ENCODE measurements at regions not wholly inside any gene's neighbourhood (a gene's known extent, or its start where the extent isn't known, plus 50 kb on each side); places are given as distances from the start of the nearest gene placed in this dataset.

DNA sequence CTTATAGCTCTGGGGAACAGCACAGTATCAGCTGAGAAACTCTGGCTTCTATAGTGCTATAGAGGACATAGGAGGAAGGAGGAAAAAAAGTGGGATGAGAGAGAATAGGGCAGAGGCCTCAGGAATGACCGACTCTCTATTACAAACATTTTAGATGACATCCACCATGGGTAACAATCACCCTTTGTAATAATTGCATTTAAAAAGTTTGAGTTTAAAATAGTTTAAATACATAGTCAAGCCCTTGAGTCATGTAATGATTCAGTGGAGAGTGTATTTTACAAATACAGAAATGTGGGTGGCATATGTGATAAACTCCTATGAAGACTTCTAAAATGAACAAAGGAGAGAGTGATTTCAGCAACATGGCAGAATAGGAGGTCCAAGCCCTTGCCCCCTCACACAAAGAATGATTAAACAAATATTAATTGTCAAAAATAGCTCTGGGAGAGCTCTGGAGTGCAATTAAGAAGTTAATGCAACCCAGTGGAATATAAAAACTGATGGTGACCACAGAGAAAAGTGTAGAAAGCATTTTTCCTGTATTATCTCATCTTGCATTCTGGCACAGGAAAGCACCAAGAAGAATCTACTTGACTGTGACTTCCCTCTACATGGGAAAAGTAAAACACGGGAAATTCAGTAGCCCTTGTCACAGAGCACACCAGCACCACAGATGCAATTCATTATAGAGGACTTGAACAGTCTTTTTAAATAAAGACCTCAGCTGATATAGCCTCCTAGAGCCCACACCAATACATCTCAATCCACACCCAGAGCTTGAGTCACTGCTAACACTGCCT lies 569.0 kb upstream of the SORCS1 start:
- Histone ChIP-seq H3K79me1 (ENCODE audit: low read depth, low read length) (no peaks in the 10 kb centered on the region), H3K18ac (ENCODE audit: extremely low read depth, low read length) (no peak overlapping the region), H4K20me1 (replicated peaks in 1 of 2; ENCODE audit: control insufficient read depth in 1 of 2, insufficient read depth in 2 of 2, low read length in 2 of 2) (no peaks in the 10 kb centered on the region), H4K5ac (ENCODE audit: insufficient read length, low read depth, low read length) (no peak overlapping the region), H4K91ac (replicated peaks; ENCODE audit: insufficient read length, low read length) (no peak overlapping the region), H3K23ac (ENCODE audit: insufficient read length) (no peak overlapping the region), H3K27me3 (replicated peaks in 1 of 4; ENCODE audit: control insufficient read depth in 3 of 4, extremely low read depth in 1 of 4, insufficient read depth in 3 of 4, low read length in 3 of 4) (no peaks in the 10 kb centered on the region), H3K79me2 (ENCODE audit: control insufficient read depth in 1 of 2, insufficient read depth in 2 of 2, low read length in 2 of 2) (no peaks in the 10 kb centered on the region), H3K4me1 (replicated peaks in 1 of 4; ENCODE audit: control insufficient read depth in 3 of 4, insufficient read depth in 4 of 4, low read length in 3 of 4) (no peaks in the 10 kb centered on the region), H2BK20ac (ENCODE audit: low read length) (no peak overlapping the region), H4K8ac (ENCODE audit: extremely low read depth, insufficient read depth, low read length) (no peak overlapping the region), H3K4me2 (ENCODE audit: insufficient read depth in 1 of 2, low read depth in 2 of 2, low read length in 2 of 2) (no peak overlapping the region), H3K9ac (replicated peaks in 1 of 4; ENCODE audit: extremely low read depth in 1 of 4, low read depth in 3 of 4, low read length in 3 of 4) (no peak overlapping the region), H2BK120ac (replicated peaks; ENCODE audit: low read depth, low read length) (no peak overlapping the region), H2AFZ (ENCODE audit: low read length) (no peak overlapping the region), H3K9me3 (ENCODE audit: insufficient read depth in 2 of 2, low read depth in 1 of 2, low read length in 1 of 2) (no peaks in the 10 kb centered on the region), H3K36me3 (ENCODE audit: control insufficient read depth in 2 of 4, insufficient read depth in 4 of 4, low read length in 3 of 4) (no peaks in the 10 kb centered on the region), H3K56ac (replicated peaks; ENCODE audit: insufficient read length, low read depth, low read length) (no peak overlapping the region), H2BK15ac (ENCODE audit: low read length) (no peak overlapping the region), H3K27ac (ENCODE audit: low read depth, low read length) (no peak overlapping the region), H2BK12ac (ENCODE audit: low read depth, low read length) (no peak overlapping the region), H3K4ac (replicated peaks; ENCODE audit: insufficient read length, low read depth, low read length) (no peak overlapping the region), H3K23me2 (ENCODE audit: low read depth, low read length) (no peaks in the 10 kb centered on the region), H2AK5ac (ENCODE audit: low read depth, low read length) (no peak overlapping the region), H2BK5ac (ENCODE audit: low read depth, low read length) (no peak overlapping the region), H3K14ac (ENCODE audit: insufficient read length) (no peak overlapping the region), H3K4me3 (ENCODE audit: extremely low read depth in 1 of 4, insufficient read depth in 2 of 4, low read depth in 3 of 4, low read length in 4 of 4) (no peak overlapping the region)
- POLR2A ChIA-PET (ENCODE audit: partially characterized antibody): no interaction called here
- FAIRE-seq (no peak), DNase-seq (ENCODE audit: low read depth in 1 of 2, low spot score in 2 of 2) (no peak)
- 60% methylated on average over 2 of the region's 2 CpGs; no CpG with 5 or more reads in 1 of the 2 experiments for WGBS, 2 experiments (ENCODE audit: extremely low coverage in 1 of 2, insufficient coverage in 1 of 2, insufficient read length in 1 of 2, insufficient replicate concordance in 2 of 2, low coverage in 1 of 2, low lambda C conversion rate in 2 of 2, missing lambda C conversion rate in 1 of 2)
- CTCF ChIA-PET (ENCODE audit: partially characterized antibody): interaction anchor here (0.6 kb wide), 1 partner anchor 91 kb away, joined by 3 read pairs; no protein-coding TSS in a partner anchor
- TF ChIP-seq PHF8 (conservative IDR thresholded peaks at IDR 0.05; ENCODE audit: low read depth, low read length): no peak
- TF ChIP-seq CREB1 (IDR thresholded peaks at IDR 0.05): no peak
